ENCODE measurements at regions not wholly inside any gene's neighbourhood (a gene's known extent, or its start where the extent isn't known, plus 50 kb on each side); places are given as distances from the start of the nearest gene placed in this dataset.

DNA sequence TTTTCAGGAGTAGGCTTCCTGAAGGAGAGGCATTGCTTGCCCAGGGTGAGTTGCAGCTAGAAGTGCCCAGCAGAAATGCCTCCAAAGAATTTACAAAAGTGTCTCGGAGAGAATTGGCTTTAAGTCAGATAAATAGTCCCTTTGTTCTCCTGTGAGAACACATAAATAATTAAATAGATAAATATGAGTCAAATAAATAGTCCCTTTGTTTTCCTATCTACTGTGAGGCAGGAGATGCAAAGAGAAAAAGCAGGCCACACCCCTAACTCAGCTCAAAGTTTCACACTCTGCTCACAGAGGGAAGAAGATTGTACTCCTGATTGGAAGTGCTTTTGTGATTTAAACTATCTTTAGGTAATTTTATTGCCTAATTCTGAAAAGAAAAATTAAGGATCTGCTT lies 180.7 kb upstream of the PRSS16 start:
- CTCF ChIA-PET, result interaction anchor here (1.4 kb wide), 1 partner anchor 12 kb away, joined by 4 read pairs; no protein-coding TSS in a partner anchor
- WGBS (ENCODE audit: missing lambda C conversion rate), result 59% methylated on average over 1 of the region's 1 CpG
- Histone ChIP-seq H3K4me1 (no peaks in the 10 kb centered on the region), H3K4me2 (no peak overlapping the region), H3K27ac (no peak overlapping the region), H3K4me3 (no peak overlapping the region), H3K9me3 (no peaks in the 10 kb centered on the region)
- DNase-seq (ENCODE audit: low read depth in 1 of 2, low spot score in 1 of 2), result no peak
- TF ChIP-seq POLR2A (IDR thresholded peaks at IDR 0.05; ENCODE audit: low read length) (no peak), SREBF2 (IDR thresholded peaks at IDR 0.05) (no peak), ZFP36 (IDR thresholded peaks at IDR 0.05; ENCODE audit: borderline replicate concordance, partially characterized antibody) (no peak), EP300 (IDR thresholded peaks at IDR 0.05) (no peak), POLR2AphosphoS2 (conservative IDR thresholded peaks at IDR 0.05; ENCODE audit: low read length) (no peak), RFX5 (IDR thresholded peaks at IDR 0.05) (no peak), ZC3H11A (IDR thresholded peaks at IDR 0.05) (no peak), NR3C1 (IDR thresholded peaks at IDR 0.05) (no peak), CBX2 (IDR thresholded peaks at IDR 0.05; ENCODE audit: borderline replicate concordance, low read depth) (no peak)
- TF ChIP-seq, protein P1, sequence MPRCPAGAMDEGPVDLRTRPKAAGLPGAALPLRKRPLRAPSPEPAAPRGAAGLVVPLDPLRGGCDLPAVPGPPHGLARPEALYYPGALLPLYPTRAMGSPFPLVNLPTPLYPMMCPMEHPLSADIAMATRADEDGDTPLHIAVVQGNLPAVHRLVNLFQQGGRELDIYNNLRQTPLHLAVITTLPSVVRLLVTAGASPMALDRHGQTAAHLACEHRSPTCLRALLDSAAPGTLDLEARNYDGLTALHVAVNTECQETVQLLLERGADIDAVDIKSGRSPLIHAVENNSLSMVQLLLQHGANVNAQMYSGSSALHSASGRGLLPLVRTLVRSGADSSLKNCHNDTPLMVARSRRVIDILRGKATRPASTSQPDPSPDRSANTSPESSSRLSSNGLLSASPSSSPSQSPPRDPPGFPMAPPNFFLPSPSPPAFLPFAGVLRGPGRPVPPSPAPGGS (IDR thresholded peaks at IDR 0.05), result no peak
- TF ChIP-seq, protein P2, sequence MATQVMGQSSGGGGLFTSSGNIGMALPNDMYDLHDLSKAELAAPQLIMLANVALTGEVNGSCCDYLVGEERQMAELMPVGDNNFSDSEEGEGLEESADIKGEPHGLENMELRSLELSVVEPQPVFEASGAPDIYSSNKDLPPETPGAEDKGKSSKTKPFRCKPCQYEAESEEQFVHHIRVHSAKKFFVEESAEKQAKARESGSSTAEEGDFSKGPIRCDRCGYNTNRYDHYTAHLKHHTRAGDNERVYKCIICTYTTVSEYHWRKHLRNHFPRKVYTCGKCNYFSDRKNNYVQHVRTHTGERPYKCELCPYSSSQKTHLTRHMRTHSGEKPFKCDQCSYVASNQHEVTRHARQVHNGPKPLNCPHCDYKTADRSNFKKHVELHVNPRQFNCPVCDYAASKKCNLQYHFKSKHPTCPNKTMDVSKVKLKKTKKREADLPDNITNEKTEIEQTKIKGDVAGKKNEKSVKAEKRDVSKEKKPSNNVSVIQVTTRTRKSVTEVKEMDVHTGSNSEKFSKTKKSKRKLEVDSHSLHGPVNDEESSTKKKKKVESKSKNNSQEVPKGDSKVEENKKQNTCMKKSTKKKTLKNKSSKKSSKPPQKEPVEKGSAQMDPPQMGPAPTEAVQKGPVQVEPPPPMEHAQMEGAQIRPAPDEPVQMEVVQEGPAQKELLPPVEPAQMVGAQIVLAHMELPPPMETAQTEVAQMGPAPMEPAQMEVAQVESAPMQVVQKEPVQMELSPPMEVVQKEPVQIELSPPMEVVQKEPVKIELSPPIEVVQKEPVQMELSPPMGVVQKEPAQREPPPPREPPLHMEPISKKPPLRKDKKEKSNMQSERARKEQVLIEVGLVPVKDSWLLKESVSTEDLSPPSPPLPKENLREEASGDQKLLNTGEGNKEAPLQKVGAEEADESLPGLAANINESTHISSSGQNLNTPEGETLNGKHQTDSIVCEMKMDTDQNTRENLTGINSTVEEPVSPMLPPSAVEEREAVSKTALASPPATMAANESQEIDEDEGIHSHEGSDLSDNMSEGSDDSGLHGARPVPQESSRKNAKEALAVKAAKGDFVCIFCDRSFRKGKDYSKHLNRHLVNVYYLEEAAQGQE (IDR thresholded peaks at IDR 0.05), result no peak
- no peak for ATAC-seq
- POLR2A ChIA-PET, result no interaction called here
- no peak for FAIRE-seq

DNA sequence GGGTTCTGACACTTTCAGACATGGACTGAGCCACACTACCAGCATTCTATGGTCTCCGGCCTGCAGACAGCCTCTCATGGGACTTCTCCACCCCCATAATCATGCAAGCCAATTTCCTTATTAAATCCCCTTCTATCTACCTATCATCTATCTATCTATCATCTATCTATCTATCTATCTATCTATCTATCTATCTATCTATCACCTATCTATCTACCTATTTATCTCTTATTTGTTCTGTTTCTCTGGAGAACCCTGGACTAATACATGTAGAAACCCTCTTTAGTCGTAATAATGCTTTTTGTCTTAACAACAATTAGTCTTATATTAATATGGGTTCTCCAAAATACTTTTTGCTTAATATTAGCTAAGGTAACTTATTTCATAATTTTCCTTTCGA lies 174.1 kb upstream of the PRSS16 start:
- FAIRE-seq (no peak), DNase-seq (ENCODE audit: low read depth in 1 of 2, low spot score in 1 of 2) (no peak), ATAC-seq (no peak)
- ChIA-PET POLR2A (no interaction called here), CTCF (no interaction called here)
- Histone ChIP-seq H3K4me1 (no peaks in the 10 kb centered on the region), H3K4me2 (no peak overlapping the region), H3K4me3 (no peak overlapping the region), H3K27ac (no peak overlapping the region), H3K9me3 (no peaks in the 10 kb centered on the region)
- no peak for TF ChIP-seq RCOR1 (IDR thresholded peaks at IDR 0.05; ENCODE audit: low read depth, low read length)
- TF ChIP-seq TFCP2L1 (CRISPR knock-in tag; IDR thresholded peaks at IDR 0.05), result no peak
- no peak for TF ChIP-seq CBX2 (IDR thresholded peaks at IDR 0.05; ENCODE audit: borderline replicate concordance, low read depth)
- TF ChIP-seq BHLHE40 (IDR thresholded peaks at IDR 0.05; ENCODE audit: low read depth, low read length), result no peak
- no peak for TF ChIP-seq HOXA7 (CRISPR knock-in tag; IDR thresholded peaks at IDR 0.05)
- TF ChIP-seq, protein P3, sequence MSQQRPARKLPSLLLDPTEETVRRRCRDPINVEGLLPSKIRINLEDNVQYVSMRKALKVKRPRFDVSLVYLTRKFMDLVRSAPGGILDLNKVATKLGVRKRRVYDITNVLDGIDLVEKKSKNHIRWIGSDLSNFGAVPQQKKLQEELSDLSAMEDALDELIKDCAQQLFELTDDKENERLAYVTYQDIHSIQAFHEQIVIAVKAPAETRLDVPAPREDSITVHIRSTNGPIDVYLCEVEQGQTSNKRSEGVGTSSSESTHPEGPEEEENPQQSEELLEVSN (IDR thresholded peaks at IDR 0.05; ENCODE audit: borderline replicate concordance, low read depth), result no peak
- TF ChIP-seq RAD21 (conservative IDR thresholded peaks at IDR 0.05 in 1 of 2, IDR thresholded peaks at IDR 0.05 in 1 of 2), result no peak
- TF ChIP-seq, protein P4, sequence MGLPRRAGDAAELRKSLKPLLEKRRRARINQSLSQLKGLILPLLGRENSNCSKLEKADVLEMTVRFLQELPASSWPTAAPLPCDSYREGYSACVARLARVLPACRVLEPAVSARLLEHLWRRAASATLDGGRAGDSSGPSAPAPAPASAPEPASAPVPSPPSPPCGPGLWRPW (IDR thresholded peaks at IDR 0.05), result no peak
- TF ChIP-seq RARB (CRISPR knock-in tag; IDR thresholded peaks at IDR 0.05), result no peak
- TF ChIP-seq, protein P5, sequence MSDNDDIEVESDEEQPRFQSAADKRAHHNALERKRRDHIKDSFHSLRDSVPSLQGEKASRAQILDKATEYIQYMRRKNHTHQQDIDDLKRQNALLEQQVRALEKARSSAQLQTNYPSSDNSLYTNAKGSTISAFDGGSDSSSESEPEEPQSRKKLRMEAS (IDR thresholded peaks at IDR 0.05), result no peak
- TF ChIP-seq, protein P6, sequence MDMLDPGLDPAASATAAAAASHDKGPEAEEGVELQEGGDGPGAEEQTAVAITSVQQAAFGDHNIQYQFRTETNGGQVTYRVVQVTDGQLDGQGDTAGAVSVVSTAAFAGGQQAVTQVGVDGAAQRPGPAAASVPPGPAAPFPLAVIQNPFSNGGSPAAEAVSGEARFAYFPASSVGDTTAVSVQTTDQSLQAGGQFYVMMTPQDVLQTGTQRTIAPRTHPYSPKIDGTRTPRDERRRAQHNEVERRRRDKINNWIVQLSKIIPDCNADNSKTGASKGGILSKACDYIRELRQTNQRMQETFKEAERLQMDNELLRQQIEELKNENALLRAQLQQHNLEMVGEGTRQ (IDR thresholded peaks at IDR 0.05), result no peak
- TF ChIP-seq POLR2AphosphoS2 (conservative IDR thresholded peaks at IDR 0.05; ENCODE audit: low read length), result no peak
- no peak for TF ChIP-seq MAFK (IDR thresholded peaks at IDR 0.05; ENCODE audit: partially characterized antibody)
- TF ChIP-seq MYC (IDR thresholded peaks at IDR 0.05; ENCODE audit: borderline replicate concordance, low read length), result no peak
- TF ChIP-seq CBX8 (IDR thresholded peaks at IDR 0.05), result no peak
- no peak for TF ChIP-seq FOXS1 (CRISPR knock-in tag; IDR thresholded peaks at IDR 0.05)
- TF ChIP-seq HDAC2 (IDR thresholded peaks at IDR 0.05), result no peak
- TF ChIP-seq, protein P7, sequence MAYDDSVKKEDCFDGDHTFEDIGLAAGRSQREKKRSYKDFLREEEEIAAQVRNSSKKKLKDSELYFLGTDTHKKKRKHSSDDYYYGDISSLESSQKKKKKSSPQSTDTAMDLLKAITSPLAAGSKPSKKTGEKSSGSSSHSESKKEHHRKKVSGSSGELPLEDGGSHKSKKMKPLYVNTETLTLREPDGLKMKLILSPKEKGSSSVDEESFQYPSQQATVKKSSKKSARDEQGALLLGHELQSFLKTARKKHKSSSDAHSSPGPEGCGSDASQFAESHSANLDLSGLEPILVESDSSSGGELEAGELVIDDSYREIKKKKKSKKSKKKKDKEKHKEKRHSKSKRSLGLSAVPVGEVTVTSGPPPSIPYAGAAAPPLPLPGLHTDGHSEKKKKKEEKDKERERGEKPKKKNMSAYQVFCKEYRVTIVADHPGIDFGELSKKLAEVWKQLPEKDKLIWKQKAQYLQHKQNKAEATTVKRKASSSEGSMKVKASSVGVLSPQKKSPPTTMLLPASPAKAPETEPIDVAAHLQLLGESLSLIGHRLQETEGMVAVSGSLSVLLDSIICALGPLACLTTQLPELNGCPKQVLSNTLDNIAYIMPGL (CRISPR knock-in tag; IDR thresholded peaks at IDR 0.05; ENCODE audit: borderline replicate concordance), result no peak
- no peak for TF ChIP-seq ZFP36 (IDR thresholded peaks at IDR 0.05; ENCODE audit: borderline replicate concordance, partially characterized antibody)
- no peak for TF ChIP-seq EP300 (IDR thresholded peaks at IDR 0.05)
- 53% methylated on average over 3 of the region's 3 CpGs for WGBS (ENCODE audit: missing lambda C conversion rate)

Measured in A549 (cell line).